ENCODE measurements at regions not wholly inside any gene's neighbourhood (a gene's known extent, or its start where the extent isn't known, plus 50 kb on each side); places are given as distances from the start of the nearest gene placed in this dataset.

GRCh38 chr10:106255111-106255678 is 909.3 kb downstream of the SORCS1 start:
- H3K4me3 ChIP-seq = no peak overlapping the region
- no peaks in the 10 kb centered on the region for H3K27me3 ChIP-seq
- no peak overlapping the region for H3K27ac ChIP-seq
- no peaks in the 10 kb centered on the region for H3K9me3 ChIP-seq
- H3K4me1 ChIP-seq = no peaks in the 10 kb centered on the region
- TF ChIP-seq POLR2A (IDR thresholded peaks at IDR 0.05) (no peak), CTCF (IDR thresholded peaks at IDR 0.05) (no peak)
- intact Hi-C loops (cut with DNase I; ENCODE audit: low total_unique reads) = no loop called here
- H3K36me3 ChIP-seq = no peaks in the 10 kb centered on the region
- DNase-seq = no peak

DNA sequence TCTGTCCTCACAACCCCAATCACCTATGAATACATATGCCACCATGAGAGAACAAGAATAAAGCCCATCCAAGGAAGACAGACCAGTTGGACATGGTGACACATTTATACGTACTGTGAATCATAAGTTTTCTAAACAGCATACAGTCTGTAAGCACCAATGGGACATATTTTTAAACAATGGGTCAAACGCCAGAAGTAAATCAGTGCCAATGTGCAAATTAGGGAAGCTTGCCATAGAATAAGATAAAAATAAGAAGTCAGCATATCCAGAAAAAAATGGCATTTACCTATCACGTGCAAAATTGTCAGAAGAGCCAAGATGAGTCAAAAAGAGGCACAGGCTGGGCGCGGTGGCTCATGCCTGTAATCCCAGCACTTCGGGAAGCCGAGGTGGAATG is 910.4 kb downstream of the SORCS1 start:
- intact Hi-C loops (cut with DNase I; ENCODE audit: low total_unique reads) = no loop called here
- TF ChIP-seq POLR2A (IDR thresholded peaks at IDR 0.05) (no peak), CTCF (IDR thresholded peaks at IDR 0.05) (no peak)
- DNase-seq = no peak
- no peaks in the 10 kb centered on the region for H3K4me1 ChIP-seq
- no peaks in the 10 kb centered on the region for H3K27me3 ChIP-seq
- H3K9me3 ChIP-seq = no peaks in the 10 kb centered on the region
- no peak overlapping the region for H3K27ac ChIP-seq
- H3K36me3 ChIP-seq = no peaks in the 10 kb centered on the region
- H3K4me3 ChIP-seq = no peak overlapping the region

DNA sequence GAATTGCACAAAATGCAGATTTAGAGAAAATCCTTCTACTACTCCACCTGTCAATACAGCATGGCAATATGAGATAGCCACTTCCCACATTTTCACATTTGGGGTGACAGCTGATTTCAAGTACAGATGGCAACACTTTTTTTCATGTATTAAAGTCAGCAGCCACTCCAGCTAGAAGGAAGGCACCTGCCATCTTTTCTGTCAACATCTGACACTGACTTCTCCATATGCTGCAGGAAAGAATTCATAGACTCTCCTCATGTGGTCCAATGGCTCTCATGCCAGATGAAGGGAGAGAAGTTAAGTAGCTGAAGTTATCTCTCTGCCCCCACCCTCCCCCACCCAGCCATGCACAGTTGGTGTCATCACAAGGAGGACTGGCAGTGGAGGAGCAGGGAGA is 912.0 kb downstream of the SORCS1 start:
- H3K4me1 ChIP-seq = no peaks in the 10 kb centered on the region
- H3K36me3 ChIP-seq = no peaks in the 10 kb centered on the region
- no peak for DNase-seq
- H3K27ac ChIP-seq = no peak overlapping the region
- no peaks in the 10 kb centered on the region for H3K27me3 ChIP-seq
- H3K4me3 ChIP-seq = no peak overlapping the region
- intact Hi-C loops (cut with DNase I; ENCODE audit: low total_unique reads) = no loop called here
- no peaks in the 10 kb centered on the region for H3K9me3 ChIP-seq
- TF ChIP-seq CTCF (IDR thresholded peaks at IDR 0.05) (no peak), POLR2A (IDR thresholded peaks at IDR 0.05) (no peak)

DNA sequence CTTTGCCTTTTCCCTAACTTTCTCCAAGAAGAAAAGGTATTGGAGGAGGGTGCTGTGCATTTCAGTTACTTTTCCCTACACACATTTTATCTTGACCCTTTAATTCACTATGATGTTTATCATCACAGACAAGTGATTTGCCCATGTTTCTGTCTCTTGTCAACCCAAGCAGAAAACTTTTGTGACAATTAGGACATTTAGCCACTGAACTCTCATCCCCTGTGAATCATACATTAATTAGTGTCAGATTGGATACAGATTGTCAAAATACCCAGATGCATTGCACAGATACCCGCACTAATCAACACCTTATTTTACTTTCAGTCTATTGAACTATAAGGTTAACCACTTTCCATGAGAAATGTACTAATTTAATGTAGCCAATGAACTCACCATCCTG is 912.9 kb downstream of the SORCS1 start:
- no peaks in the 10 kb centered on the region for H3K4me1 ChIP-seq
- no peak overlapping the region for H3K27ac ChIP-seq
- H3K9me3 ChIP-seq = no peaks in the 10 kb centered on the region
- no peak overlapping the region for H3K4me3 ChIP-seq
- no peak for DNase-seq
- intact Hi-C loops (cut with DNase I; ENCODE audit: low total_unique reads) = no loop called here
- TF ChIP-seq POLR2A (IDR thresholded peaks at IDR 0.05) = no peak
- H3K27me3 ChIP-seq = no peaks in the 10 kb centered on the region
- H3K36me3 ChIP-seq = no peaks in the 10 kb centered on the region

DNA sequence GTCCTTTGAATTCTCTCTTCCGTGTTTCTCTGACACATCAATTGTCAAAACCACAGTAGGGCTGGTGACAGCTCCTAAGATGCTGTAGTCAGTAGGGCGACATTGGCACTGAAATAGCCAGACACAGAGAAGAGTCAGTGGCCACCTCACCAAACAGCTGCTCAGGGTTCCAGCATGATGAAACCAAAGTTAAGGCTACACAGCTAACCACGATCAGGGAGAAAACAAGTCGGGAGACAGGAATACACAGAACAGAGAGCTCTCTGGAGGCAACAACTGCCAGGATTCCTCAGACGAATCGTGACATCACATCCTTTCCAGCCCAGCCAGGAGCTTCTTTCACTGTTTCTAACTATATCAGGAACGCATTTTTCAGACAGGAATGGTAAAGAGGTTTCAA is 922.2 kb downstream of the SORCS1 start:
- H3K9me3 ChIP-seq = no peaks in the 10 kb centered on the region
- H3K4me3 ChIP-seq = no peak overlapping the region
- no peak overlapping the region for H3K27ac ChIP-seq
- TF ChIP-seq CTCF (IDR thresholded peaks at IDR 0.05) (no peak), POLR2A (IDR thresholded peaks at IDR 0.05) (no peak)
- H3K27me3 ChIP-seq = no peaks in the 10 kb centered on the region
- no peaks in the 10 kb centered on the region for H3K36me3 ChIP-seq
- intact Hi-C loops (cut with DNase I; ENCODE audit: low total_unique reads) = no loop called here
- no peaks in the 10 kb centered on the region for H3K4me1 ChIP-seq
- no peak for DNase-seq

GRCh38 chr10:106226828-106227227 is 937.7 kb downstream of the SORCS1 start:
- no peaks in the 10 kb centered on the region for H3K4me1 ChIP-seq
- H3K27ac ChIP-seq = no peak overlapping the region
- intact Hi-C loops (cut with DNase I; ENCODE audit: low total_unique reads) = no loop called here
- H3K36me3 ChIP-seq = no peaks in the 10 kb centered on the region
- DNase-seq = no peak
- TF ChIP-seq POLR2A (IDR thresholded peaks at IDR 0.05) (no peak), CTCF (IDR thresholded peaks at IDR 0.05) (no peak)
- no peak overlapping the region for H3K4me3 ChIP-seq
- no peaks in the 10 kb centered on the region for H3K9me3 ChIP-seq
- H3K27me3 ChIP-seq = no peaks in the 10 kb centered on the region

Measured in uterus (tissue), 3 donors.